HuH-7 (cell line): ENCODE measurements at regions not wholly inside any gene's neighbourhood (a gene's known extent, or its start where the extent isn't known, plus 50 kb on each side); places are given as distances from the start of the nearest gene placed in this dataset.

ENCODE experiments used
- DNase-seq: peaks from one replicate; pipeline ENCODE4 v3.0.0; 2011; ENCODE audit warnings: low spot score

GRCh38 chr6:1551249-1551648, 58.5 kb upstream of the FOXC1 start:
- no peak for DNase-seq

DNA sequence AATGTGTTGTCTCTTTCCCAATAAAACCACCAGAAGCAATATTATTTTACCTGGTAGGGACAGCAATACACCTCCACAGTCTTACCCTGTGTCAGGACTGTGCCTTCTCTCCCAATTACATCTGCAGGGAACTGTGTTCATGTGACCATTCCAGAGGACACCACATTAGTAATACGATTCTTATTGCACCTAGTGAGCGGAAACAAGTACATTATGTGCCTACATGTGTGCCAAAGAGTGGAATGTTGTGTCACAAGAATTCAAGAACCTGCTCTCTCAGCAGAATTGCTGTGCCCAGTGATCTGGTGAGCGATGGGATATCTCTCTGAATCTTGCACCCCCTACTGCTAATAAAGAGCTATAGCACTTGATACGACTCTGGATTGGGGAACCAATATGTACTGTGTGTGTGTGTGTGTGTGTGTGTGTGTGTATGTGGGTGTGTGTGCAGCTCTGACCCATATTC, 57.4 kb upstream of the FOXC1 start:
- DNase-seq, result peak; percentile 48

DNA sequence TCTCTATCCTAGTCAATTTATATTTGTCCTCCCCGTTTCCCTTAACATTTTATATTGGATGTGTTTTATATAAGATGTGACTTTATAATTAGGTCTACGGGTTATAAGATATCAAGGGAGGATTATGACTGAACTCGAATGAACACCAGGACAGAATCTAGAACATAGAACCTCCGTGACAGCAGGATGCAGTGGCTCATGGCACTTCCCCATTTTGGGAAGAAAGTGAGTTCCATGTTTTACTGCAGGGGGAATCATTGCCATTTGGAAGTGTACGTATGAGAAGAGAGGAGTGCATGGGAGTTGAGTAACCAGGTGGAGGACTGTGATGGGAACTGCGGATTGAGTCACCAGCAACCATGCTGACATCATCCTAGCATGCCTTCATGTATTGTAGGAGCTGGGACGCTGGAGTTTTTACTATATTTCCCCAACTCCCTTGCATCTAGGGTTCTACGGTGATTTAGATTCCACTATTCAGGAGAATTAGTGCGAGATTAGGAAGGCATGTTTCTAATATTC, 56.1 kb upstream of the FOXC1 start:
- no peak for DNase-seq

GRCh38 chr6:1554141-1554475, 55.6 kb upstream of the FOXC1 start:
- DNase-seq, result no peak

DNA sequence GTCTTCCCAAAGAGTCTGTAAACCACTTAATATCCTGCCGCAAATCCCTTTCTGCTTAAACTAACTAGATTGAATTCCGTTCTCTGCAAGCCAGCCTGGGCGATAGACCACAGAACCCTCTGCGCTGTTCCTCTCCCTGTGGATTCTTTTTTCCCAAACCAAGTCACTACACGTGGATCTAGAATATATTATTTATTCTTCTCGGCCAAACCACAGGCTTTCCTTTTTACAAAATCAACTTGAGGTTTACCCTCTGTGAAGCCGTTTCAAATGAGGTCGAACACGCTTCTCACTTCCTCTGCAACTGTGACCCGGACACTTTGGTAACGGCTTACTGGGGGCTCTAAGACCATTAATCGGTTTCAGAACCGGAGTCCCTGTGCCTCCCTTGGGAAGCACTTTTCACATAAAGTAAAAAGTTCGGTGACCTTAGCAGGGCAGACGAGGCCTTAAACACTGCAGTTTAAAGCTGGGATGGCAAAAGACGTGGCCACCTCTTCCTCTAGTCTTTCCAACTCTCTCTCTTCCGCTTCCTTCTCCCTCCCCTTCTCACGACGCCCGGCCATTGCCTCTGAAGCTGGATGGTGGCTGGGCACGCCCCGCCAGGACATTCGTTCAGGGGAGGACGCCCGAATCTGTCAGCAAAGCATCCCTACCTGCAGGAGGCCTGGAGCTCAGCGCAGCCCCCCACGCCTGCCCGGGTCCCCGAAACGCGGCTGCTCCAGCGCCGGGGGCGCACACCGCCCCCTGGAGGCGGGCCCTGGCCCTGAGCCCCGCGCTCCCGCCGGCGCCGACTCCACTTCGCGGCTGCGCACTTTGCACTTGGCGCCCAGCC, 55.0 kb upstream of the FOXC1 start:
- no peak for DNase-seq

GRCh38 chr6:1558388-1558787, 51.3 kb upstream of the FOXC1 start:
- no peak for DNase-seq
